H1 (cell line): ENCODE measurements at regions not wholly inside any gene's neighbourhood (a gene's known extent, or its start where the extent isn't known, plus 50 kb on each side); places are given as distances from the start of the nearest gene placed in this dataset.

Experiments
- CTCF ChIA-PET: fragments of 300-600 bp; sonication (Branson Sonifier 250); formaldehyde crosslinking; loops from one replicate; lab custom pipeline; 2021; ENCODE audit not compliant: partially characterized antibody; lab: Charles Lee
- POLR2A ChIA-PET: fragments of 300-600 bp; sonication (Branson Sonifier 250); formaldehyde crosslinking; loops from one replicate; lab custom pipeline; 2021; ENCODE audit warnings: inconsistent platforms; ENCODE audit not compliant: partially characterized antibody; lab: Charles Lee
- DNase-seq, 2 experiments: peaks; one replicate each; pipeline versions ENCODE4 v3.0.0 to v3.0.0-alpha.2; 2010 to 2022; ENCODE audit warnings: low spot score in 2 of 2, low read depth in 1 of 2, mixed read lengths in 1 of 2
- FAIRE-seq: peaks from 2 replicates; lab custom pipeline; 2011; peaks lifted over from hg19 to GRCh38; lab: Jason Lieb, UNC
- H2AFZ ChIP-seq: 2 replicates; pipeline ENCODE4 v1.8.1; 2012; ENCODE audit warnings: low read length, inconsistent platforms
- H2AK5ac ChIP-seq: 2 replicates; pipeline ENCODE4 v1.6.1; 2013; ENCODE audit warnings: low read depth, low read length
- H2BK120ac ChIP-seq: replicated peaks from 2 replicates; pipeline ENCODE3; 2013; ENCODE audit warnings: low read depth, low read length, inconsistent platforms
- H2BK12ac ChIP-seq: 2 replicates; pipeline ENCODE4 v1.6.1; 2013; ENCODE audit warnings: low read depth, low read length
- H2BK15ac ChIP-seq: 2 replicates; pipeline ENCODE4 v1.6.1; 2013; ENCODE audit warnings: low read length
- H2BK20ac ChIP-seq: 2 replicates; pipeline ENCODE4 v1.6.1; 2013; ENCODE audit warnings: low read length
- H2BK5ac ChIP-seq: 2 replicates; pipeline ENCODE4 v1.6.1; 2013; ENCODE audit warnings: low read depth, low read length
- H3K14ac ChIP-seq: 2 replicates; pipeline ENCODE4 v1.6.1; 2013; ENCODE audit warnings: inconsistent platforms; ENCODE audit not compliant: insufficient read length
- H3K18ac ChIP-seq: 2 replicates; pipeline ENCODE4 v1.6.1; 2013; ENCODE audit warnings: low read length; ENCODE audit errors: extremely low read depth
- H3K23ac ChIP-seq: 2 replicates; pipeline ENCODE4 v1.6.1; 2013; ENCODE audit warnings: inconsistent platforms; ENCODE audit not compliant: insufficient read length
- H3K23me2 ChIP-seq: 2 replicates; pipeline ENCODE4 v1.6.1; 2013; ENCODE audit warnings: low read depth, low read length
- H3K27ac ChIP-seq: 2 replicates; pipeline ENCODE4 v1.6.1; 2011; ENCODE audit warnings: low read depth, low read length, inconsistent platforms
- H3K27me3 ChIP-seq, 4 experiments: replicated peaks in 1 of 4; 1 replicate in 1 of 4; 2 replicates in 3 of 4; pipeline versions ENCODE4 v1.6.1 to v1.8.1; 2011 to 2013; ENCODE audit warnings: low read length in 3 of 4, mild to moderate bottlenecking in 3 of 4, inconsistent platforms in 2 of 4, mixed read lengths in 2 of 4, moderate library complexity in 1 of 4; ENCODE audit not compliant: control insufficient read depth in 3 of 4, insufficient read depth in 3 of 4; ENCODE audit errors: extremely low read depth in 1 of 4
- H3K36me3 ChIP-seq, 4 experiments: 2 replicates each; pipeline versions ENCODE4 v1.6.1 to v1.8.1; 2011 to 2013; ENCODE audit warnings: mild to moderate bottlenecking in 4 of 4, low read length in 3 of 4, moderate library complexity in 2 of 4, control low read depth in 1 of 4, inconsistent platforms in 1 of 4; ENCODE audit not compliant: insufficient read depth in 4 of 4, control insufficient read depth in 2 of 4
- H3K4ac ChIP-seq: replicated peaks from 2 replicates; pipeline ENCODE3; 2013; ENCODE audit warnings: low read length, low read depth, mixed read lengths, inconsistent platforms; ENCODE audit not compliant: insufficient read length
- H3K4me1 ChIP-seq, 4 experiments: replicated peaks in 1 of 4; 1 replicate in 1 of 4; 2 replicates in 3 of 4; pipeline versions ENCODE4 v1.6.1 to v1.8.1; 2011 to 2013; ENCODE audit warnings: low read length in 3 of 4, inconsistent platforms in 2 of 4, mixed read lengths in 1 of 4; ENCODE audit not compliant: insufficient read depth in 4 of 4, control insufficient read depth in 3 of 4
- H3K4me2 ChIP-seq, 2 experiments: 2 replicates each; pipeline versions ENCODE4 v1.6.1 to v1.8.1; 2011 to 2013; ENCODE audit warnings: low read depth in 2 of 2, low read length in 2 of 2, control low read depth in 1 of 2, inconsistent platforms in 1 of 2, mild to moderate bottlenecking in 1 of 2; ENCODE audit not compliant: insufficient read depth in 1 of 2
- H3K4me3 ChIP-seq, 4 experiments: fragments of 200-600, 300-600 bp in 1 of 4; sonication (generic), shearing (Covaris generic), sonication (Bioruptor Twin) in 1 of 4; 2 replicates each; pipeline versions ENCODE4 v1.5.1 to v1.8.1; 2011 to 2016; ENCODE audit warnings: low read length in 4 of 4, low read depth in 3 of 4, control low read depth in 2 of 4, inconsistent platforms in 2 of 4, mild to moderate bottlenecking in 2 of 4, mixed read lengths in 1 of 4, moderate library complexity in 1 of 4; ENCODE audit not compliant: insufficient read depth in 2 of 4; ENCODE audit errors: extremely low read depth in 1 of 4
- H3K56ac ChIP-seq: replicated peaks from 2 replicates; pipeline ENCODE3; 2013; ENCODE audit warnings: low read depth, mild to moderate bottlenecking, mixed read lengths, low read length, inconsistent platforms; ENCODE audit not compliant: insufficient read length
- H3K79me1 ChIP-seq: 2 replicates; pipeline ENCODE4 v1.6.1; 2013; ENCODE audit warnings: low read depth, low read length, control low read depth
- H3K79me2 ChIP-seq, 2 experiments: 2 replicates each; pipeline versions ENCODE4 v1.6.1 to v1.8.1; 2012 to 2013; ENCODE audit warnings: low read length in 2 of 2, mild to moderate bottlenecking in 2 of 2, inconsistent platforms in 1 of 2; ENCODE audit not compliant: insufficient read depth in 2 of 2, control insufficient read depth in 1 of 2
- H3K9ac ChIP-seq, 4 experiments: replicated peaks in 1 of 4; 1 replicate in 1 of 4; 2 replicates in 3 of 4; pipeline versions ENCODE4 v1.6.1 to v1.8.1; 2011 to 2013; ENCODE audit warnings: low read depth in 3 of 4, low read length in 3 of 4, control low read depth in 2 of 4, mild to moderate bottlenecking in 2 of 4, moderate library complexity in 2 of 4, inconsistent platforms in 1 of 4; ENCODE audit errors: extremely low read depth in 1 of 4
- H3K9me3 ChIP-seq, 2 experiments: 2 replicates each; pipeline versions ENCODE4 v1.6.1 to v1.8.1; 2012 to 2013; ENCODE audit warnings: mild to moderate bottlenecking in 2 of 2, moderate library complexity in 2 of 2, control low read depth in 1 of 2, inconsistent platforms in 1 of 2, low read depth in 1 of 2, low read length in 1 of 2, mixed read lengths in 1 of 2; ENCODE audit not compliant: insufficient read depth in 2 of 2
- H4K20me1 ChIP-seq, 2 experiments: replicated peaks in 1 of 2; 2 replicates each; pipeline versions ENCODE3 to v1.8.1; 2011 to 2013; ENCODE audit warnings: inconsistent platforms in 2 of 2, low read length in 2 of 2, mild to moderate bottlenecking in 1 of 2; ENCODE audit not compliant: insufficient read depth in 2 of 2, control insufficient read depth in 1 of 2
- H4K5ac ChIP-seq: 2 replicates; pipeline ENCODE4 v1.6.1; 2013; ENCODE audit warnings: low read length, low read depth, mixed read lengths, inconsistent platforms; ENCODE audit not compliant: insufficient read length
- H4K8ac ChIP-seq: 2 replicates; pipeline ENCODE4 v1.8.0; 2013; ENCODE audit warnings: mild to moderate bottlenecking, moderate library complexity, low read length, inconsistent platforms; ENCODE audit not compliant: insufficient read depth; ENCODE audit errors: extremely low read depth
- H4K91ac ChIP-seq: replicated peaks from 2 replicates; pipeline ENCODE3; 2013; ENCODE audit warnings: low read length, mixed read lengths, inconsistent platforms; ENCODE audit not compliant: insufficient read length
- BACH1 ChIP-seq: IDR thresholded peaks from 2 replicates; pipeline ENCODE4 v1.6.1; 2012; ENCODE audit warnings: low read length, improper control_type of control experiment
- CBX5 ChIP-seq: fragments of 300-800, 300-1000 bp; sonication (generic); IDR thresholded peaks from 2 replicates; pipeline ENCODE4 v1.7.1; 2016; ENCODE audit warnings: antibody characterized with exemption, low read length, low read depth
- CEBPB ChIP-seq: IDR thresholded peaks from 2 replicates; pipeline ENCODE4 v1.6.1; 2012; ENCODE audit warnings: low read depth, low read length
- CHD1 ChIP-seq: IDR thresholded peaks from 2 replicates; pipeline ENCODE4 v1.6.1; 2012; ENCODE audit warnings: low read depth, low read length, improper control_type of control experiment
- CREB1 ChIP-seq: IDR thresholded peaks from 2 replicates; pipeline ENCODE4 v1.6.1; 2012; ENCODE audit warnings: inconsistent platforms
- EP300 ChIP-seq, 2 experiments: IDR thresholded peaks; 1 replicate in 1 of 2; 2 replicates in 1 of 2; pipeline ENCODE4 v1.6.1; 2011 to 2012; ENCODE audit warnings: low read depth in 2 of 2, low read length in 2 of 2, mild to moderate bottlenecking in 2 of 2, borderline replicate concordance in 1 of 2, inconsistent platforms in 1 of 2, moderate library complexity in 1 of 2
- HDAC6 ChIP-seq: IDR thresholded peaks from one replicate; pipeline ENCODE4 v1.7.1; 2012; ENCODE audit warnings: low read depth, mild to moderate bottlenecking, inconsistent platforms, low read length, moderate library complexity
- JUND ChIP-seq: IDR thresholded peaks from 2 replicates; pipeline ENCODE4 v1.6.1; 2011; ENCODE audit warnings: mild to moderate bottlenecking, improper control_type of control experiment, low read length
- POLR2AphosphoS5 ChIP-seq: IDR thresholded peaks from 2 replicates; pipeline ENCODE4 v1.6.1; 2011; ENCODE audit warnings: low read depth, low read length
- RAD21 ChIP-seq, 2 experiments: IDR thresholded peaks in 1 of 2; conservative IDR thresholded peaks in 1 of 2; 2 replicates each; pipeline ENCODE4 v1.6.1; 2011; ENCODE audit warnings: low read depth in 2 of 2, low read length in 2 of 2, improper control_type of control experiment in 1 of 2, inconsistent platforms in 1 of 2, mild to moderate bottlenecking in 1 of 2, moderate library complexity in 1 of 2
- RBBP5 ChIP-seq: IDR thresholded peaks from 2 replicates; pipeline ENCODE4 v1.7.1; 2012; ENCODE audit warnings: low read depth, mild to moderate bottlenecking, inconsistent platforms, low read length, moderate library complexity, borderline replicate concordance
- SP4 ChIP-seq: IDR thresholded peaks from 2 replicates; pipeline ENCODE4 v1.6.1; 2012; ENCODE audit warnings: low read length, inconsistent platforms
- WGBS, 2 experiments: shearing (Covaris generic) in 1 of 2; methylation state at CpG; one replicate each; pipeline versions ENCODE4 v1.1.6 to v1.1.7; 2013 to 2015; ENCODE audit warnings: low lambda C conversion rate in 2 of 2, mixed read lengths in 2 of 2, inconsistent platforms in 1 of 2, low coverage in 1 of 2, missing lambda C conversion rate in 1 of 2; ENCODE audit not compliant: insufficient replicate concordance in 2 of 2, insufficient coverage in 1 of 2, insufficient read length in 1 of 2; ENCODE audit errors: extremely low coverage in 1 of 2, missing lambda C conversion rate in 1 of 2; 5-methylcytosine and 5-hydroxymethylcytosine counted together
- TF ChIP-seq, protein P1 (sequence below): IDR thresholded peaks from 2 replicates; pipeline ENCODE4 v1.6.1; 2012; ENCODE audit warnings: inconsistent platforms

DNA sequence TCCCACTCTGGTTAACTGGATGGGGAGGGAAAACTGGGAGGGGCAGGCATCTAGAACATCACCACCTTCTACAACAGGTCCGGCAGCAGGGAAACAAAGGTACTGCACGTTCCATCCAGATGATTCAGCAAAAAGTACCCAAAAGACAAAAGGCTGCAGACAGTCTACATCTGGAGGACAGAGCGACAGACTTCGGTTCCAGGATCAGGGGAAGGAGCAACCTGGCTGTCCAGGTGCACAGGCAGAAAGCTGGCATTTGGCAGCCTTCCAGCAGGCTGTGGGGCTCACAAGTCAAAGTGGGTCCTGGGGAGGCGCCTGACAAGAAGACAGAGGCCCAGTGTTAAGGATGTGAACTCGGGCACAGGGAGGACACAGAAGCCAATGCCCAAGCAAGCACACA, 202.9 kb downstream of the SUCLA2 start:
- no peaks in the 10 kb centered on the region for H3K4me1 ChIP-seq
- no peak overlapping the region for H3K56ac ChIP-seq
- no peaks in the 10 kb centered on the region for H3K27me3 ChIP-seq
- H2BK15ac ChIP-seq: no peak overlapping the region
- no peak overlapping the region for H3K4ac ChIP-seq
- no peak overlapping the region for H3K4me2 ChIP-seq
- H3K14ac ChIP-seq: no peak overlapping the region
- H2AFZ ChIP-seq: no peak overlapping the region
- ChIA-PET CTCF (interaction anchor here (0.7 to 1.7 kb wide), 9 partner anchors 9 to 824 kb away, joined by 3 to 10 read pairs (median 4); no protein-coding TSS in a partner anchor), POLR2A (interaction anchor here (1.0 to 1.5 kb wide), 2 partner anchors 203 to 240 kb away, joined by 3 to 7 read pairs; partner anchors contain the start of genes NUDT15 and SUCLA2)
- FAIRE-seq (no peak), DNase-seq (no peak)
- no peak overlapping the region for H3K9ac ChIP-seq
- no peak overlapping the region; the same call in 1 of the 2 replicates for H2BK12ac ChIP-seq
- H3K36me3 ChIP-seq: no peaks in the 10 kb centered on the region
- no peak overlapping the region for H4K91ac ChIP-seq
- no peaks in the 10 kb centered on the region for H3K23me2 ChIP-seq
- no peak overlapping the region for H3K23ac ChIP-seq
- TF ChIP-seq CREB1 (no peak), RBBP5 (no peak), POLR2AphosphoS5 (no peak), CEBPB (no peak), CHD1 (no peak), CBX5 (no peak), SP4 (no peak), BACH1 (no peak), RAD21 (IDR thresholded peaks at IDR 0.05 in 1 of 2, conservative IDR thresholded peaks at IDR 0.05 in 1 of 2; ENCODE audit: low read depth in 2 of 2, low read length in 2 of 2) (no peak), JUND (no peak), HDAC6 (no peak), EP300 (IDR thresholded peaks at IDR 0.05; ENCODE audit: borderline replicate concordance in 1 of 2, low read depth in 2 of 2, low read length in 2 of 2) (no peak)
- TF ChIP-seq, protein P1, sequence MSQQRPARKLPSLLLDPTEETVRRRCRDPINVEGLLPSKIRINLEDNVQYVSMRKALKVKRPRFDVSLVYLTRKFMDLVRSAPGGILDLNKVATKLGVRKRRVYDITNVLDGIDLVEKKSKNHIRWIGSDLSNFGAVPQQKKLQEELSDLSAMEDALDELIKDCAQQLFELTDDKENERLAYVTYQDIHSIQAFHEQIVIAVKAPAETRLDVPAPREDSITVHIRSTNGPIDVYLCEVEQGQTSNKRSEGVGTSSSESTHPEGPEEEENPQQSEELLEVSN: no peak
- H2BK5ac ChIP-seq: no peak overlapping the region
- no peak overlapping the region for H3K4me3 ChIP-seq
- no peak overlapping the region for H2BK120ac ChIP-seq
- no peak overlapping the region for H2AK5ac ChIP-seq
- WGBS, 2 experiments: 92% methylated on average over 6 of the region's 6 CpGs; no CpG with 5 or more reads in 1 of the 2 experiments
- H3K18ac ChIP-seq: no peak overlapping the region
- peaks cover 5 to 6% of the 10 kb centered on the region in 2 experiments; a peak in 3 of 4 replicates for H3K9me3 ChIP-seq
- no peaks in the 10 kb centered on the region for H3K79me2 ChIP-seq
- no peak overlapping the region for H4K5ac ChIP-seq
- H3K27ac ChIP-seq: no peak overlapping the region
- no peak overlapping the region for H2BK20ac ChIP-seq
- no peaks in the 10 kb centered on the region for H3K79me1 ChIP-seq
- no peaks in the 10 kb centered on the region for H4K20me1 ChIP-seq
- no peak overlapping the region for H4K8ac ChIP-seq
